K562 (cell line): ENCODE measurements at regions not wholly inside any gene's neighbourhood (a gene's known extent, or its start where the extent isn't known, plus 50 kb on each side); places are given as distances from the start of the nearest gene placed in this dataset.

ENCODE experiments used
- ATAC-seq: fragments of 200-7000 bp; cut with Tn5 transposase; 3 replicates; pipeline ENCODE4 v1.9.1; 2020; ENCODE audit warnings: moderate library complexity
- BruUV-seq: library from RNA; stranded (reverse); fragments of 400-500 nt; replicated peaks from 2 replicates; lab custom pipeline; 2021; lab: Mats Ljungman, UMichigan
- CTCF ChIA-PET: fragments of 300-600 bp; formaldehyde crosslinking; extraction: SDS; loops from one replicate; lab custom pipeline; 2021; ENCODE audit warnings: low intra/inter-chr PET ratio; lab: Yijun Ruan, JAX
- POLR2A ChIA-PET: fragments of 300-600, 350-650 bp; sonication (Branson Sonifier 250); formaldehyde crosslinking; extraction: SDS; loops from one replicate; lab custom pipeline; 2021; ENCODE audit warnings: antibody characterized with exemption, inconsistent platforms; lab: Yijun Ruan, JAX
- DNase-seq, 4 experiments: peaks; one replicate each; pipeline versions ENCODE4 v3.0.0 to v3.0.0-alpha.2; 2011 to 2018; ENCODE audit warnings: low spot score in 3 of 4, mixed read lengths in 3 of 4; ENCODE audit errors: extremely low read depth in 1 of 4
- FAIRE-seq: peaks from 2 replicates; lab custom pipeline; 2011; peaks lifted over from hg19 to GRCh38; lab: Jason Lieb, UNC
- H2AFZ ChIP-seq: 2 replicates; pipeline ENCODE4 v1.6.0; 2011; ENCODE audit warnings: low read depth, low read length, control low read depth, inconsistent platforms
- H3K27ac ChIP-seq: fragments of 200-600 bp; 3 replicates; pipeline ENCODE4 v1.8.0; 2011; ENCODE audit warnings: low read depth, mild to moderate bottlenecking, control low read depth, inconsistent platforms, low read length, moderate library complexity, mixed read lengths; ENCODE audit errors: extremely low read depth
- H3K27me3 ChIP-seq, 2 experiments: fragments of 300-600 bp in 1 of 2; 2 replicates in 1 of 2; 3 replicates in 1 of 2; pipeline versions ENCODE4 v1.6.0 to v1.8.0; 2011; ENCODE audit warnings: inconsistent platforms in 2 of 2, low read length in 2 of 2, mild to moderate bottlenecking in 1 of 2, mixed read lengths in 1 of 2, moderate library complexity in 1 of 2; ENCODE audit not compliant: control insufficient read depth in 2 of 2, insufficient read depth in 2 of 2
- H3K36me3 ChIP-seq: fragments of 300-600 bp; 3 replicates; pipeline ENCODE4 v1.8.0; 2011; ENCODE audit warnings: mild to moderate bottlenecking, low read length, inconsistent platforms; ENCODE audit not compliant: control insufficient read depth, insufficient read depth
- H3K4me1 ChIP-seq, 2 experiments: fragments of 200-600 bp in 1 of 2; replicated peaks in 1 of 2; 2 replicates in 1 of 2; 3 replicates in 1 of 2; pipeline versions ENCODE4 v1.5.1 to v1.8.0; 2011; ENCODE audit warnings: inconsistent platforms in 2 of 2, low read length in 2 of 2, mild to moderate bottlenecking in 1 of 2, mixed read lengths in 1 of 2, moderate library complexity in 1 of 2; ENCODE audit not compliant: control insufficient read depth in 2 of 2, insufficient read depth in 2 of 2
- H3K4me2 ChIP-seq: 2 replicates; pipeline ENCODE4 v1.6.1; 2011; ENCODE audit warnings: low read length, control low read depth, inconsistent platforms, mixed read lengths; ENCODE audit not compliant: insufficient read depth
- H3K4me3 ChIP-seq: fragments of 200-600 bp; sonication (generic), shearing (Covaris generic); 2 replicates; pipeline ENCODE4 v1.5.1; 2016; ENCODE audit warnings: control low read depth, inconsistent platforms
- H3K79me2 ChIP-seq: fragments of 200-600 bp; 3 replicates; pipeline ENCODE4 v1.8.0; 2011; ENCODE audit warnings: low read length, inconsistent platforms; ENCODE audit not compliant: control insufficient read depth, insufficient read depth
- H3K9ac ChIP-seq, 2 experiments: 2 replicates each; pipeline versions ENCODE4 v1.6.0 to v1.6.1; 2011; ENCODE audit warnings: low read depth in 2 of 2, low read length in 2 of 2, control low read depth in 1 of 2, inconsistent platforms in 1 of 2, mild to moderate bottlenecking in 1 of 2, mixed read lengths in 1 of 2; ENCODE audit not compliant: insufficient read depth in 1 of 2
- H3K9me1 ChIP-seq: one replicate; pipeline ENCODE4 v1.6.0; 2011; ENCODE audit warnings: inconsistent platforms, mild to moderate bottlenecking, low read length, moderate library complexity; ENCODE audit not compliant: control insufficient read depth, insufficient read depth
- H3K9me3 ChIP-seq: replicated peaks from 2 replicates; pipeline ENCODE4 v1.5.1; 2011; ENCODE audit warnings: low read depth, low read length, inconsistent platforms; ENCODE audit not compliant: control insufficient read depth, insufficient read depth
- H4K20me1 ChIP-seq: replicated peaks from 2 replicates; pipeline ENCODE4 v1.6.1; 2011; ENCODE audit warnings: low read length, inconsistent platforms, mixed read lengths; ENCODE audit not compliant: control insufficient read depth, insufficient read depth
- EZH2 ChIP-seq: IDR thresholded peaks from 2 replicates; pipeline ENCODE4 v1.6.1; 2012; ENCODE audit warnings: low read depth, mild to moderate bottlenecking, inconsistent platforms, low read length, borderline replicate concordance
- NONO ChIP-seq, 2 experiments: fragments of 200-400 bp in 1 of 2; fragments of 450-650 bp in 1 of 2; formaldehyde crosslinking in 1 of 2; IDR thresholded peaks; 2 replicates each; pipeline ENCODE4 v1.6.1; 2017; ENCODE audit warnings: low read depth in 2 of 2, mild to moderate bottlenecking in 2 of 2, moderate library complexity in 2 of 2, low read length in 1 of 2
- POU5F1 ChIP-seq: fragments of 150-350 bp; IDR thresholded peaks from 2 replicates; pipeline ENCODE4 v1.6.1; 2014; ENCODE audit warnings: borderline replicate concordance, low read length, low read depth, mild to moderate bottlenecking; ENCODE audit not compliant: partially characterized antibody
- PTTG1 ChIP-seq: fragments of 450-650 bp; IDR thresholded peaks from 2 replicates; pipeline ENCODE4 v1.6.1; 2016; ENCODE audit warnings: low read depth, mild to moderate bottlenecking, missing genetic modification characterization, missing compliant biosample characterization
- TRIM28 ChIP-seq: fragments of 450-650 bp; IDR thresholded peaks from 2 replicates; pipeline ENCODE4 v1.6.1; 2017
- in situ Hi-C: fragments of 300-500 bp; cut with MboI; formaldehyde crosslinking; loops from 4 replicates; pipeline ENCODE4 v1.15.0; 2018; ENCODE audit warnings: inconsistent platforms, mixed read lengths
- intact Hi-C: fragments of 100-400 bp; cut with micrococcal nuclease; formaldehyde crosslinking; loops from 2 replicates; pipeline ENCODE4 v1.14.2; 2022
- TF ChIP-seq, protein P1 (sequence below): sonication (generic); formaldehyde crosslinking; IDR thresholded peaks from 2 replicates; pipeline ENCODE4 v1.8.0; 2023; ENCODE audit warnings: mild to moderate bottlenecking, missing genetic modification reagents

DNA sequence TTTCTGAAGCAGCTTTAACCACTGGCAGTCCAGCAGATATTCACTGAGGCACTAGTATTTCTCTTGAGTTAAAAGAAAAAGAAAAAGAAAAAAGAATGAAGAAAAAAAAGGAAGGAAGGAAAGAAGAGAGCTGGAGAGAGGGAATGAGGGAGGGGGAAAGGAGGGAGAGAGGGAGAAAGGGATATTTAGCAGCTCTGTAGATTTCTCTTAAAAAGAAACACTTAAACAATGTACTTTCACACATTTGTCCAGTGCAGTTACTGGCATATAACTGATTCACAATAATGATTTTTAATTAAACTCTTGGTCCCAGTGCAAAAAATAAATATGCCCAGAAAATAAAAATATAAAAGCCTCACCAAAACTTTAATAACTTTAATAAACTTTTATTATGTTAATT, 386.4 kb downstream of the KCNJ2 start:
- TF ChIP-seq, protein P1, sequence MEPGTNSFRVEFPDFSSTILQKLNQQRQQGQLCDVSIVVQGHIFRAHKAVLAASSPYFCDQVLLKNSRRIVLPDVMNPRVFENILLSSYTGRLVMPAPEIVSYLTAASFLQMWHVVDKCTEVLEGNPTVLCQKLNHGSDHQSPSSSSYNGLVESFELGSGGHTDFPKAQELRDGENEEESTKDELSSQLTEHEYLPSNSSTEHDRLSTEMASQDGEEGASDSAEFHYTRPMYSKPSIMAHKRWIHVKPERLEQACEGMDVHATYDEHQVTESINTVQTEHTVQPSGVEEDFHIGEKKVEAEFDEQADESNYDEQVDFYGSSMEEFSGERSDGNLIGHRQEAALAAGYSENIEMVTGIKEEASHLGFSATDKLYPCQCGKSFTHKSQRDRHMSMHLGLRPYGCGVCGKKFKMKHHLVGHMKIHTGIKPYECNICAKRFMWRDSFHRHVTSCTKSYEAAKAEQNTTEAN (CRISPR knock-in tag): no peak
- no peak for TF ChIP-seq TRIM28
- no peak for TF ChIP-seq PTTG1
- TF ChIP-seq NONO (IDR thresholded peaks at IDR 0.05; ENCODE audit: low read depth in 2 of 2, low read length in 1 of 2): no peak
- no peak for TF ChIP-seq EZH2
- no peak for TF ChIP-seq POU5F1
- TF ChIP-seq, all 486 proteins: peak for 0

More for the DNA sequence above, 386.4 kb downstream of the KCNJ2 start:
- in situ Hi-C loops: no loop called here
- H3K27ac ChIP-seq: no peak overlapping the region
- POLR2A ChIA-PET: no interaction called here
- no peaks in the 10 kb centered on the region for H3K36me3 ChIP-seq
- FAIRE-seq: no peak
- no peak for ATAC-seq
- CTCF ChIA-PET: no interaction called here
- H3K4me1 ChIP-seq: no peaks in the 10 kb centered on the region
- no TSS peak for BruUV-seq
- H3K9me1 ChIP-seq: no peaks in the 10 kb centered on the region
- H3K4me2 ChIP-seq: no peak overlapping the region
- H3K27me3 ChIP-seq: no peaks in the 10 kb centered on the region
- H4K20me1 ChIP-seq: no peaks in the 10 kb centered on the region
- no peak overlapping the region for H3K9ac ChIP-seq
- no peak overlapping the region for H2AFZ ChIP-seq
- no peak for DNase-seq
- H3K79me2 ChIP-seq: no peaks in the 10 kb centered on the region
- no peak overlapping the region for H3K4me3 ChIP-seq
- intact Hi-C loops: no loop called here
- no peaks in the 10 kb centered on the region; the same call in 1 of the 2 replicates for H3K9me3 ChIP-seq
